ENCODE measurements at regions not wholly inside any gene's neighbourhood (a gene's known extent, or its start where the extent isn't known, plus 50 kb on each side); places are given as distances from the start of the nearest gene placed in this dataset.

GRCh38 chr17:10984220-10984619 is 146.3 kb upstream of the PIRT start:
- TF ChIP-seq CTCF (conservative IDR thresholded peaks at IDR 0.05 in 1 of 2, IDR thresholded peaks at IDR 0.05 in 1 of 2; ENCODE audit: low read depth in 1 of 2, low read length in 2 of 2) = no peak
- no peak for TF ChIP-seq EZH2 (IDR thresholded peaks at IDR 0.05; ENCODE audit: low read length, missing control alignments)
